Testis (tissue), 2 donors: ENCODE measurements at regions not wholly inside any gene's neighbourhood (a gene's known extent, or its start where the extent isn't known, plus 50 kb on each side); places are given as distances from the start of the nearest gene placed in this dataset.

Experiments
- POLR2A ChIP-seq: fragments of 450-650 bp; IDR thresholded peaks from one replicate; pipeline ENCODE4 v1.6.1; 2017; ENCODE audit warnings: antibody characterized with exemption, mild to moderate bottlenecking, moderate library complexity
- TF ChIP-seq, protein P1 (sequence below), 3 experiments: fragments of 450-650 bp in 2 of 3; fragments of 200-600 bp in 1 of 3; sonication (generic) in 1 of 3; IDR thresholded peaks; one replicate each; pipeline ENCODE4 v1.5.1; 2016 to 2019; ENCODE audit warnings: antibody characterized with exemption in 3 of 3, mild to moderate bottlenecking in 2 of 3, moderate library complexity in 1 of 3

GRCh38 chr13:53775807-53776206, 747.2 kb downstream of the OLFM4 start:
- TF ChIP-seq POLR2A = no peak
- TF ChIP-seq, protein P1, sequence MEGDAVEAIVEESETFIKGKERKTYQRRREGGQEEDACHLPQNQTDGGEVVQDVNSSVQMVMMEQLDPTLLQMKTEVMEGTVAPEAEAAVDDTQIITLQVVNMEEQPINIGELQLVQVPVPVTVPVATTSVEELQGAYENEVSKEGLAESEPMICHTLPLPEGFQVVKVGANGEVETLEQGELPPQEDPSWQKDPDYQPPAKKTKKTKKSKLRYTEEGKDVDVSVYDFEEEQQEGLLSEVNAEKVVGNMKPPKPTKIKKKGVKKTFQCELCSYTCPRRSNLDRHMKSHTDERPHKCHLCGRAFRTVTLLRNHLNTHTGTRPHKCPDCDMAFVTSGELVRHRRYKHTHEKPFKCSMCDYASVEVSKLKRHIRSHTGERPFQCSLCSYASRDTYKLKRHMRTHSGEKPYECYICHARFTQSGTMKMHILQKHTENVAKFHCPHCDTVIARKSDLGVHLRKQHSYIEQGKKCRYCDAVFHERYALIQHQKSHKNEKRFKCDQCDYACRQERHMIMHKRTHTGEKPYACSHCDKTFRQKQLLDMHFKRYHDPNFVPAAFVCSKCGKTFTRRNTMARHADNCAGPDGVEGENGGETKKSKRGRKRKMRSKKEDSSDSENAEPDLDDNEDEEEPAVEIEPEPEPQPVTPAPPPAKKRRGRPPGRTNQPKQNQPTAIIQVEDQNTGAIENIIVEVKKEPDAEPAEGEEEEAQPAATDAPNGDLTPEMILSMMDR (IDR thresholded peaks at IDR 0.05) = peak in 1 of 3 experiments; percentile 21
